Eye (tissue), 1 donor: ENCODE measurements at regions not wholly inside any gene's neighbourhood (a gene's known extent, or its start where the extent isn't known, plus 50 kb on each side); places are given as distances from the start of the nearest gene placed in this dataset.

Source experiments
- DNase-seq: peaks from one replicate; pipeline ENCODE4 v3.0.0-alpha.2; 2015

- no peak for DNase-seq
These were observed 52.7 kb upstream of the FAM20C start for GRCh38 chr7:139561-140243.

- DNase-seq, result no peak
These were observed 51.4 kb upstream of the FAM20C start for GRCh38 chr7:140996-141395.

- no peak for DNase-seq
These were observed 50.0 kb upstream of the FAM20C start for GRCh38 chr7:142248-142941.
